ENCODE measurements at regions not wholly inside any gene's neighbourhood (a gene's known extent, or its start where the extent isn't known, plus 50 kb on each side); places are given as distances from the start of the nearest gene placed in this dataset.

DNA sequence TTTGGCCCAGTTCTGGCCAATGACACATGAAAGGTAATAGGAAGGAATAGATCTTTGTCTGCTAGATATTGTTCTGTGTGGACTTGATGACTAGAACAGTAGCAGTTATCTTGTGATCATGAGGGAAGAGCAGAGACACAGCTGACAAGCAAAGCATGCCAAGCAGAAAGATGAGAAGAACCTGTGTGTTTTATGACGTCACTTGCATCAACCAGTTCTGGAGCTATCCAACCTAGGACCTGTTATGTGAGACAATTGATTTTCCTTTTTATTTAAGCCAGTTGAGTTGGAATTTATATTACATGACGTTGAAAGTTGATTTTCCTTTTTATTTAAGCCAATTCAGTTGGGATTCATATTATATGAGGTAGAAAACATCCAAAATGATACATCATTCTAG lies 143.2 kb downstream of the MCHR2 start:
- intact Hi-C loops (cut with DNase I) = no loop called here
- no peak for DNase-seq

DNA sequence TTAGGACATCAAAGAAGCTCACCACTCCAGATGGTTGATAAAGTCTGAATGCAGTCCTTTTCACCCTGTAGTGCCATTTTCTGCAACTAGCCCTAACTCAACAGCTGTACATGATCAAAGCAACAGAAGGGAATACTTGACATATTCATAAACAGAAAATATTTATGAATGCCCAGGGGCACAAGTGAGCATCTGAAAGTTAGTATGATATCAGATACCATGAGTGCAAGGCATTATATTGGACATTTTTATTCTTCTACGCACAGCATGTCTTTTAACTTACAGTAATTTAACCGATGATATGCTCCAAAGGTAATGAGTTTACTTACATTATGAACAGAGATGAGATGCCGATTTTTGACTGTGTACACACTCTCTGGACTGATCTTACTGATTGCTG lies 142.0 kb downstream of the MCHR2 start:
- DNase-seq = no peak
- intact Hi-C loops (cut with DNase I) = no loop called here

DNA sequence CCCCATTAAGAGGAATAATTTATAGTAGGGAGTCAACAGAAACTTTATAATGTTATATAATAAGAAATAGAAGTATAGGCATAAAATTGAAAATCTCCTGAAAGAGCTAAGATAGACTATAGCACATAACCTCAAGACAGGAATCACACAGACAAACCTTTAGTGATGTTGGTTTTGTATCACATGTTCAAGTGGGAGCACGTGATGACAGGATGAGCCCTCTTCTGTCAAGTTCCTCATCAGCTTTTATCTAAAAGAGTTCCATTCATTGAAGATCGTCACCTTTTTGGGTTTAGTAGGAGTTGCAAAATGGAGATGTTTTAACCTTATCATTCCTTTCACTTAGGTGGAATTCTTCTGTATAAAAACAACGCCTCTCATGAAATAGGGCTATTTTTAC lies 127.0 kb downstream of the MCHR2 start:
- intact Hi-C loops (cut with DNase I) = loop anchor here (5.0 kb wide), 3 partner anchors 40 to 610 kb away; no protein-coding TSS in a partner anchor
- DNase-seq = no peak

DNA sequence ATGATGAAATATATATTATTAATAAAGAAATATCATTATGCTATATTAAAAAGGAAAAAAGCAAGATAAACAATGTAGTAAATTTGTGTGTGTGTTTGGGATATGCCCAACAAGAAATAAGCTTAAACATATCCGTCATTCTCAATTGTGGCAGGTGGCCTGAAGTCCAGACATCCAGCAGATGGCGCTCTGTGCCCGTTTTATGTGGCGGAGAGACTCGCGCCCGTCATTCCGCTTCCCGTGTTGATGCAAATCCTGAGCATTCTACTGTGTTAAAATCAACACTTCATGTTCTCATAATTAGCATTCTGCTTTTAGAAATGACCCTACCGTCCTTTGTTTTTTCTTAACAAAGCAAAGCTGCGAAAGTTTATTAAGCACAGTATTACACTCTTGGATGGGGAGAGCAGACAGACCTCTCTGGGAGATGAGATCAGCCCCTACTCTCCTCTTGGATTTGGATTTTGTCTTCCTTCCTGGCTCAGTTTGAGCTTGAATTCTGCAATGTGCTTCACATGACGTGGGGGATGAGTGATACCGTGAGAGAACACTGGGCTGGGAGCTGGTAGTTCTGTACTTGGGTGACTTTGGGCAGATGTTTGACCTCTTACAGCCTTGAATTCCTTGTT lies 125.8 kb downstream of the MCHR2 start:
- intact Hi-C loops (cut with DNase I) = loop anchor here (2.0 to 5.0 kb wide), 4 partner anchors 39 to 609 kb away; no protein-coding TSS in a partner anchor
- peak; percentile 70 to 97 (median 85) for DNase-seq

Measured in posterior cingulate gyrus (tissue), 11 donors.